H1 (cell line): ENCODE measurements at regions not wholly inside any gene's neighbourhood (a gene's known extent, or its start where the extent isn't known, plus 50 kb on each side); places are given as distances from the start of the nearest gene placed in this dataset.

ENCODE experiments used
- CTCF ChIA-PET: fragments of 300-600 bp; sonication (Branson Sonifier 250); formaldehyde crosslinking; loops from one replicate; lab custom pipeline; 2021; ENCODE audit not compliant: partially characterized antibody; lab: Charles Lee
- POLR2A ChIA-PET: fragments of 300-600 bp; sonication (Branson Sonifier 250); formaldehyde crosslinking; loops from one replicate; lab custom pipeline; 2021; ENCODE audit warnings: inconsistent platforms; ENCODE audit not compliant: partially characterized antibody; lab: Charles Lee
- DNase-seq, 2 experiments: peaks; one replicate each; pipeline versions ENCODE4 v3.0.0 to v3.0.0-alpha.2; 2010 to 2022; ENCODE audit warnings: low spot score in 2 of 2, low read depth in 1 of 2, mixed read lengths in 1 of 2
- FAIRE-seq: peaks from 2 replicates; lab custom pipeline; 2011; peaks lifted over from hg19 to GRCh38; lab: Jason Lieb, UNC
- H2AFZ ChIP-seq: 2 replicates; pipeline ENCODE4 v1.8.1; 2012; ENCODE audit warnings: low read length, inconsistent platforms
- H2AK5ac ChIP-seq: 2 replicates; pipeline ENCODE4 v1.6.1; 2013; ENCODE audit warnings: low read depth, low read length
- H2BK120ac ChIP-seq: replicated peaks from 2 replicates; pipeline ENCODE3; 2013; ENCODE audit warnings: low read depth, low read length, inconsistent platforms
- H2BK12ac ChIP-seq: 2 replicates; pipeline ENCODE4 v1.6.1; 2013; ENCODE audit warnings: low read depth, low read length
- H2BK15ac ChIP-seq: 2 replicates; pipeline ENCODE4 v1.6.1; 2013; ENCODE audit warnings: low read length
- H2BK20ac ChIP-seq: 2 replicates; pipeline ENCODE4 v1.6.1; 2013; ENCODE audit warnings: low read length
- H2BK5ac ChIP-seq: 2 replicates; pipeline ENCODE4 v1.6.1; 2013; ENCODE audit warnings: low read depth, low read length
- H3K14ac ChIP-seq: 2 replicates; pipeline ENCODE4 v1.6.1; 2013; ENCODE audit warnings: inconsistent platforms; ENCODE audit not compliant: insufficient read length
- H3K18ac ChIP-seq: 2 replicates; pipeline ENCODE4 v1.6.1; 2013; ENCODE audit warnings: low read length; ENCODE audit errors: extremely low read depth
- H3K23ac ChIP-seq: 2 replicates; pipeline ENCODE4 v1.6.1; 2013; ENCODE audit warnings: inconsistent platforms; ENCODE audit not compliant: insufficient read length
- H3K23me2 ChIP-seq: 2 replicates; pipeline ENCODE4 v1.6.1; 2013; ENCODE audit warnings: low read depth, low read length
- H3K27ac ChIP-seq: 2 replicates; pipeline ENCODE4 v1.6.1; 2011; ENCODE audit warnings: low read depth, low read length, inconsistent platforms
- H3K27me3 ChIP-seq, 4 experiments: replicated peaks in 1 of 4; 1 replicate in 1 of 4; 2 replicates in 3 of 4; pipeline versions ENCODE4 v1.6.1 to v1.8.1; 2011 to 2013; ENCODE audit warnings: low read length in 3 of 4, mild to moderate bottlenecking in 3 of 4, inconsistent platforms in 2 of 4, mixed read lengths in 2 of 4, moderate library complexity in 1 of 4; ENCODE audit not compliant: control insufficient read depth in 3 of 4, insufficient read depth in 3 of 4; ENCODE audit errors: extremely low read depth in 1 of 4
- H3K36me3 ChIP-seq, 4 experiments: 2 replicates each; pipeline versions ENCODE4 v1.6.1 to v1.8.1; 2011 to 2013; ENCODE audit warnings: mild to moderate bottlenecking in 4 of 4, low read length in 3 of 4, moderate library complexity in 2 of 4, control low read depth in 1 of 4, inconsistent platforms in 1 of 4; ENCODE audit not compliant: insufficient read depth in 4 of 4, control insufficient read depth in 2 of 4
- H3K4ac ChIP-seq: replicated peaks from 2 replicates; pipeline ENCODE3; 2013; ENCODE audit warnings: low read length, low read depth, mixed read lengths, inconsistent platforms; ENCODE audit not compliant: insufficient read length
- H3K4me1 ChIP-seq, 4 experiments: replicated peaks in 1 of 4; 1 replicate in 1 of 4; 2 replicates in 3 of 4; pipeline versions ENCODE4 v1.6.1 to v1.8.1; 2011 to 2013; ENCODE audit warnings: low read length in 3 of 4, inconsistent platforms in 2 of 4, mixed read lengths in 1 of 4; ENCODE audit not compliant: insufficient read depth in 4 of 4, control insufficient read depth in 3 of 4
- H3K4me2 ChIP-seq, 2 experiments: 2 replicates each; pipeline versions ENCODE4 v1.6.1 to v1.8.1; 2011 to 2013; ENCODE audit warnings: low read depth in 2 of 2, low read length in 2 of 2, control low read depth in 1 of 2, inconsistent platforms in 1 of 2, mild to moderate bottlenecking in 1 of 2; ENCODE audit not compliant: insufficient read depth in 1 of 2
- H3K4me3 ChIP-seq, 4 experiments: fragments of 200-600, 300-600 bp in 1 of 4; sonication (generic), shearing (Covaris generic), sonication (Bioruptor Twin) in 1 of 4; 2 replicates each; pipeline versions ENCODE4 v1.5.1 to v1.8.1; 2011 to 2016; ENCODE audit warnings: low read length in 4 of 4, low read depth in 3 of 4, control low read depth in 2 of 4, inconsistent platforms in 2 of 4, mild to moderate bottlenecking in 2 of 4, mixed read lengths in 1 of 4, moderate library complexity in 1 of 4; ENCODE audit not compliant: insufficient read depth in 2 of 4; ENCODE audit errors: extremely low read depth in 1 of 4
- H3K56ac ChIP-seq: replicated peaks from 2 replicates; pipeline ENCODE3; 2013; ENCODE audit warnings: low read depth, mild to moderate bottlenecking, mixed read lengths, low read length, inconsistent platforms; ENCODE audit not compliant: insufficient read length
- H3K79me1 ChIP-seq: 2 replicates; pipeline ENCODE4 v1.6.1; 2013; ENCODE audit warnings: low read depth, low read length, control low read depth
- H3K79me2 ChIP-seq, 2 experiments: 2 replicates each; pipeline versions ENCODE4 v1.6.1 to v1.8.1; 2012 to 2013; ENCODE audit warnings: low read length in 2 of 2, mild to moderate bottlenecking in 2 of 2, inconsistent platforms in 1 of 2; ENCODE audit not compliant: insufficient read depth in 2 of 2, control insufficient read depth in 1 of 2
- H3K9ac ChIP-seq, 4 experiments: replicated peaks in 1 of 4; 1 replicate in 1 of 4; 2 replicates in 3 of 4; pipeline versions ENCODE4 v1.6.1 to v1.8.1; 2011 to 2013; ENCODE audit warnings: low read depth in 3 of 4, low read length in 3 of 4, control low read depth in 2 of 4, mild to moderate bottlenecking in 2 of 4, moderate library complexity in 2 of 4, inconsistent platforms in 1 of 4; ENCODE audit errors: extremely low read depth in 1 of 4
- H3K9me3 ChIP-seq, 2 experiments: 2 replicates each; pipeline versions ENCODE4 v1.6.1 to v1.8.1; 2012 to 2013; ENCODE audit warnings: mild to moderate bottlenecking in 2 of 2, moderate library complexity in 2 of 2, control low read depth in 1 of 2, inconsistent platforms in 1 of 2, low read depth in 1 of 2, low read length in 1 of 2, mixed read lengths in 1 of 2; ENCODE audit not compliant: insufficient read depth in 2 of 2
- H4K20me1 ChIP-seq, 2 experiments: replicated peaks in 1 of 2; 2 replicates each; pipeline versions ENCODE3 to v1.8.1; 2011 to 2013; ENCODE audit warnings: inconsistent platforms in 2 of 2, low read length in 2 of 2, mild to moderate bottlenecking in 1 of 2; ENCODE audit not compliant: insufficient read depth in 2 of 2, control insufficient read depth in 1 of 2
- H4K5ac ChIP-seq: 2 replicates; pipeline ENCODE4 v1.6.1; 2013; ENCODE audit warnings: low read length, low read depth, mixed read lengths, inconsistent platforms; ENCODE audit not compliant: insufficient read length
- H4K8ac ChIP-seq: 2 replicates; pipeline ENCODE4 v1.8.0; 2013; ENCODE audit warnings: mild to moderate bottlenecking, moderate library complexity, low read length, inconsistent platforms; ENCODE audit not compliant: insufficient read depth; ENCODE audit errors: extremely low read depth
- H4K91ac ChIP-seq: replicated peaks from 2 replicates; pipeline ENCODE3; 2013; ENCODE audit warnings: low read length, mixed read lengths, inconsistent platforms; ENCODE audit not compliant: insufficient read length
- BACH1 ChIP-seq: IDR thresholded peaks from 2 replicates; pipeline ENCODE4 v1.6.1; 2012; ENCODE audit warnings: low read length, improper control_type of control experiment
- BRCA1 ChIP-seq: IDR thresholded peaks from 2 replicates; pipeline ENCODE4 v1.6.1; 2012; ENCODE audit warnings: low read depth, low read length, improper control_type of control experiment
- CTBP2 ChIP-seq: IDR thresholded peaks from 2 replicates; pipeline ENCODE4 v1.7.0; 2011; ENCODE audit warnings: borderline replicate concordance, mild to moderate bottlenecking, moderate library complexity, mixed read lengths, low read length; ENCODE audit not compliant: insufficient read depth, insufficient read length
- CTCF ChIP-seq, 3 experiments: IDR thresholded peaks; 1 replicate in 2 of 3; 2 replicates in 1 of 3; pipeline versions ENCODE4 v1.5.1 to v1.6.1; 2011; ENCODE audit warnings: low read length in 3 of 3, mild to moderate bottlenecking in 3 of 3, inconsistent platforms in 2 of 3, low read depth in 1 of 3, moderate library complexity in 1 of 3; ENCODE audit not compliant: insufficient read depth in 1 of 3; ENCODE audit errors: control extremely low read depth in 1 of 3
- EGR1 ChIP-seq: IDR thresholded peaks from 2 replicates; pipeline ENCODE4 v1.6.1; 2011; ENCODE audit warnings: low read depth, low read length, borderline replicate concordance
- EZH2 ChIP-seq: fragments of 200-600 bp; sonication (generic); IDR thresholded peaks from 2 replicates; pipeline ENCODE4 v1.7.1; 2012; ENCODE audit warnings: low read depth, mild to moderate bottlenecking, moderate library complexity, low read length, inconsistent platforms; ENCODE audit not compliant: severe bottlenecking
- HDAC6 ChIP-seq: IDR thresholded peaks from one replicate; pipeline ENCODE4 v1.7.1; 2012; ENCODE audit warnings: low read depth, mild to moderate bottlenecking, inconsistent platforms, low read length, moderate library complexity
- JUN ChIP-seq: IDR thresholded peaks from 2 replicates; pipeline ENCODE4 v1.6.1; 2011; ENCODE audit warnings: low read depth, mild to moderate bottlenecking, improper control_type of control experiment, low read length
- MAX ChIP-seq: IDR thresholded peaks from 2 replicates; pipeline ENCODE4 v1.6.1; 2012; ENCODE audit warnings: inconsistent platforms
- NANOG ChIP-seq: IDR thresholded peaks from 2 replicates; pipeline ENCODE4 v1.6.1; 2011; ENCODE audit warnings: low read length, low read depth, mild to moderate bottlenecking, inconsistent platforms; ENCODE audit not compliant: insufficient read depth, poor library complexity, severe bottlenecking
- RAD21 ChIP-seq, 2 experiments: IDR thresholded peaks in 1 of 2; conservative IDR thresholded peaks in 1 of 2; 2 replicates each; pipeline ENCODE4 v1.6.1; 2011; ENCODE audit warnings: low read depth in 2 of 2, low read length in 2 of 2, improper control_type of control experiment in 1 of 2, inconsistent platforms in 1 of 2, mild to moderate bottlenecking in 1 of 2, moderate library complexity in 1 of 2
- RFX5 ChIP-seq: IDR thresholded peaks from 2 replicates; pipeline ENCODE4 v1.6.1; 2011; ENCODE audit warnings: low read depth, low read length, improper control_type of control experiment, borderline replicate concordance
- SIX5 ChIP-seq: IDR thresholded peaks from 2 replicates; pipeline ENCODE4 v1.6.1; 2011; ENCODE audit warnings: mild to moderate bottlenecking, low read depth, low read length

- Histone ChIP-seq H4K91ac (no peak overlapping the region), H3K14ac (no peak overlapping the region), H3K27me3 (no peaks in the 10 kb centered on the region; a peak in 1 of 7 replicates), H3K4me1 (no peaks in the 10 kb centered on the region), H2AFZ (no peak overlapping the region), H3K79me1 (no peaks in the 10 kb centered on the region), H2BK12ac (no peak overlapping the region), H2BK20ac (no peak overlapping the region), H3K9me3 (no peaks in the 10 kb centered on the region), H4K8ac (no peak overlapping the region), H3K18ac (no peak overlapping the region), H3K4me2 (no peak overlapping the region), H3K36me3 (no peaks in the 10 kb centered on the region), H2BK120ac (no peak overlapping the region), H4K20me1 (no peaks in the 10 kb centered on the region), H3K4me3 (no peak overlapping the region), H2BK15ac (no peak overlapping the region), H3K79me2 (no peaks in the 10 kb centered on the region), H3K4ac (no peak overlapping the region), H2BK5ac (no peak overlapping the region), H2AK5ac (no peak overlapping the region), H3K9ac (no peak overlapping the region), H3K27ac (no peak overlapping the region), H3K23me2 (no peaks in the 10 kb centered on the region), H4K5ac (no peak overlapping the region), H3K23ac (no peak overlapping the region), H3K56ac (no peak overlapping the region)
- ChIA-PET POLR2A (no interaction called here), CTCF (no interaction called here)
- FAIRE-seq (no peak), DNase-seq (no peak)
- TF ChIP-seq CTCF (IDR thresholded peaks at IDR 0.05; ENCODE audit: control extremely low read depth in 1 of 3, insufficient read depth in 1 of 3, low read depth in 1 of 3, low read length in 3 of 3) (no peak), HDAC6 (no peak), RAD21 (IDR thresholded peaks at IDR 0.05 in 1 of 2, conservative IDR thresholded peaks at IDR 0.05 in 1 of 2; ENCODE audit: low read depth in 2 of 2, low read length in 2 of 2) (no peak), JUN (no peak), BACH1 (no peak), RFX5 (no peak), EGR1 (no peak), CTBP2 (no peak), SIX5 (no peak), BRCA1 (no peak), MAX (no peak), NANOG (no peak), EZH2 (no peak)
Observed at GRCh38 chr10:45502458-45502857, 128.4 kb downstream of the ALOX5 start.
